Endothelial cell (in vitro differentiated cells): ENCODE measurements at regions not wholly inside any gene's neighbourhood (a gene's known extent, or its start where the extent isn't known, plus 50 kb on each side); places are given as distances from the start of the nearest gene placed in this dataset.

ENCODE experiments used
- DNase-seq: peaks from one replicate; pipeline ENCODE4 v3.0.0; 2021; ENCODE audit warnings: low spot score
- H3K27ac Mint-ChIP-seq: one replicate; pipeline ENCODE4 v1.8.0; 2021; ENCODE audit warnings: mixed read lengths, inconsistent platforms; ENCODE audit not compliant: unreplicated experiment
- H3K27me3 Mint-ChIP-seq: one replicate; pipeline ENCODE4 v1.8.0; 2021; ENCODE audit warnings: mild to moderate bottlenecking, moderate library complexity, mixed read lengths, inconsistent platforms; ENCODE audit not compliant: unreplicated experiment
- H3K36me3 Mint-ChIP-seq: one replicate; pipeline ENCODE4 v1.8.0; 2021; ENCODE audit warnings: mild to moderate bottlenecking, low read depth, mixed read lengths, inconsistent platforms; ENCODE audit not compliant: unreplicated experiment
- H3K4me1 Mint-ChIP-seq: one replicate; pipeline ENCODE4 v1.8.0; 2021; ENCODE audit warnings: mild to moderate bottlenecking, mixed read lengths, inconsistent platforms; ENCODE audit not compliant: unreplicated experiment
- H3K4me3 Mint-ChIP-seq: one replicate; pipeline ENCODE4 v1.8.0; 2021; ENCODE audit warnings: mild to moderate bottlenecking, mixed read lengths, inconsistent platforms; ENCODE audit not compliant: unreplicated experiment
- H3K9me3 Mint-ChIP-seq: one replicate; pipeline ENCODE4 v1.8.0; 2021; ENCODE audit warnings: mixed read lengths, inconsistent platforms; ENCODE audit not compliant: unreplicated experiment
- CTCF ChIP-seq: fragments of 200-600 bp; sonication (generic); IDR thresholded peaks from one replicate; pipeline ENCODE4 v1.5.0; 2021; ENCODE audit warnings: antibody characterized with exemption; ENCODE audit not compliant: unreplicated experiment

- H3K27me3 Mint-ChIP-seq = peaks cover 15% of the 10 kb centered on the region
- no peak for TF ChIP-seq CTCF
- no peak overlapping the region for H3K4me3 Mint-ChIP-seq
- no peaks in the 10 kb centered on the region for H3K36me3 Mint-ChIP-seq
- peaks cover 18% of the 10 kb centered on the region for H3K4me1 Mint-ChIP-seq
- no peaks in the 10 kb centered on the region for H3K9me3 Mint-ChIP-seq
- H3K27ac Mint-ChIP-seq = no peak overlapping the region
- no peak for DNase-seq
These were observed 56.9 kb upstream of the ECE1 start for GRCh38 chr1:21347072-21347581.

- no peak for TF ChIP-seq CTCF
- H3K27ac Mint-ChIP-seq = no peak overlapping the region
- H3K27me3 Mint-ChIP-seq = peaks cover 14% of the 10 kb centered on the region
- no peak for DNase-seq
- no peaks in the 10 kb centered on the region for H3K36me3 Mint-ChIP-seq
- peaks cover 24% of the 10 kb centered on the region for H3K4me1 Mint-ChIP-seq
- H3K4me3 Mint-ChIP-seq = no peak overlapping the region
- no peaks in the 10 kb centered on the region for H3K9me3 Mint-ChIP-seq
These were observed 56.3 kb upstream of the ECE1 start for GRCh38 chr1:21346365-21347071.

- Mint-ChIP-seq H3K27me3 (peaks cover 15% of the 10 kb centered on the region), H3K4me3 (peak overlapping the region; percentile 91), H3K4me1 (peaks cover 37% of the 10 kb centered on the region), H3K9me3 (no peaks in the 10 kb centered on the region), H3K27ac (no peak overlapping the region), H3K36me3 (peaks cover under 1% of the 10 kb centered on the region)
- no peak for DNase-seq
- no peak for TF ChIP-seq CTCF
These were observed 54.6 kb upstream of the ECE1 start for GRCh38 chr1:21344750-21345443.

- peaks cover 44% of the 10 kb centered on the region for H3K4me1 Mint-ChIP-seq
- no peaks in the 10 kb centered on the region for H3K9me3 Mint-ChIP-seq
- peak overlapping the region; percentile 91 for H3K4me3 Mint-ChIP-seq
- no peak for DNase-seq
- H3K36me3 Mint-ChIP-seq = peaks cover 4% of the 10 kb centered on the region
- TF ChIP-seq CTCF = no peak
- no peak overlapping the region for H3K27ac Mint-ChIP-seq
- peaks cover 15% of the 10 kb centered on the region for H3K27me3 Mint-ChIP-seq
These were observed 54.0 kb upstream of the ECE1 start for GRCh38 chr1:21344098-21344749.
